ENCODE measurements at regions not wholly inside any gene's neighbourhood (a gene's known extent, or its start where the extent isn't known, plus 50 kb on each side); places are given as distances from the start of the nearest gene placed in this dataset.
"Not testable (repeated sequence)": the region's sequence is repeated elsewhere in the genome, so short reads cannot be mapped to it uniquely, and the experiment has no call there.

- not testable (repeated sequence) for DNase-seq
These were observed 472.8 kb downstream of the GADD45G start for GRCh38 chr9:90077598-90077997.

GRCh38 chr9:90078988-90079421 is 474.2 kb downstream of the GADD45G start:
- DNase-seq, result no peak

GRCh38 chr9:90085633-90086032 is 480.8 kb downstream of the GADD45G start:
- DNase-seq, result no peak

- no peak for DNase-seq
These were observed 481.3 kb downstream of the GADD45G start for GRCh38 chr9:90086101-90086511.

GRCh38 chr9:90088434-90088833 is 483.6 kb downstream of the GADD45G start:
- no peak for DNase-seq

- no peak for DNase-seq
These were observed 484.0 kb downstream of the GADD45G start for GRCh38 chr9:90088856-90089255.

GRCh38 chr9:90090997-90091396 is 486.2 kb downstream of the GADD45G start:
- DNase-seq, result no peak

- DNase-seq, result no peak
These were observed 487.7 kb downstream of the GADD45G start for GRCh38 chr9:90092508-90092907.

GRCh38 chr9:90095682-90096081 is 490.9 kb downstream of the GADD45G start:
- no peak for DNase-seq

- no peak for DNase-seq
These were observed 492.4 kb downstream of the GADD45G start for GRCh38 chr9:90097237-90097636.

- no peak for DNase-seq
These were observed 493.6 kb downstream of the GADD45G start for GRCh38 chr9:90098408-90098807.

- DNase-seq, result no peak
These were observed 494.6 kb downstream of the GADD45G start for GRCh38 chr9:90099262-90099963.

- no peak for DNase-seq
These were observed 495.2 kb downstream of the GADD45G start for GRCh38 chr9:90100014-90100413.

- peak; percentile 75 for DNase-seq
These were observed 497.6 kb downstream of the GADD45G start for GRCh38 chr9:90102292-90102901.

- no peak for DNase-seq
These were observed 499.0 kb downstream of the GADD45G start for GRCh38 chr9:90103771-90104170.

GRCh38 chr9:90105773-90106172 is 501.0 kb downstream of the GADD45G start:
- no peak for DNase-seq

GRCh38 chr9:90107040-90107725 is 502.4 kb downstream of the GADD45G start:
- DNase-seq, result no peak

GRCh38 chr9:90107726-90108655 is 503.2 kb downstream of the GADD45G start:
- no peak for DNase-seq

GRCh38 chr9:90112788-90113187 is 508.0 kb downstream of the GADD45G start:
- DNase-seq, result no peak

GRCh38 chr9:90114641-90115425 is 510.0 kb downstream of the GADD45G start:
- no peak for DNase-seq

GRCh38 chr9:90121762-90122161 is 517.0 kb downstream of the GADD45G start:
- no peak for DNase-seq

GRCh38 chr9:90124961-90125360 is 517.7 kb downstream of the DIRAS2 start:
- DNase-seq, result no peak
